GM10847 (cell line): ENCODE measurements at regions not wholly inside any gene's neighbourhood (a gene's known extent, or its start where the extent isn't known, plus 50 kb on each side); places are given as distances from the start of the nearest gene placed in this dataset.

Experiments
- POLR2A ChIP-seq: IDR thresholded peaks from 2 replicates; pipeline ENCODE4 v1.6.1; 2011; ENCODE audit not compliant: insufficient read length; ENCODE audit errors: extremely low read depth

DNA sequence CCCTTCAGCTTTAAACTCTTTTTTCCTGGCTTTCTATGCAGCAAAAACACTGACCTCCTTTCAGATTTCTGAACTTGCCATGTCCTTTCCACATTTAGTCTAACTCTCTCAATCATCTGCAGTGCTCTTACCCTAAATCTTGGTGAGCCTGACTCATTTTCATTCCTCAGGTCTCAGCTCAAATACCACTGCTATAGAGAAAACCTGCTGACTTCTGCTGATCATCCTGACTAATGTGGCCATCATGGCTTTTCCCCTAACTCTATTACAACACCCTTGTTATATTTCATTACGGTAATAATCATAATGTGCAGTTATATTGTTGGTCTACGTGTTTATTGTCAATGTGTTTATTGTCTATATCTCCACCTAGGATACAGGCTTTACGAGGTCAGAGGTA lies 207.3 kb upstream of the OR4E1 start:
- no peak for TF ChIP-seq POLR2A

DNA sequence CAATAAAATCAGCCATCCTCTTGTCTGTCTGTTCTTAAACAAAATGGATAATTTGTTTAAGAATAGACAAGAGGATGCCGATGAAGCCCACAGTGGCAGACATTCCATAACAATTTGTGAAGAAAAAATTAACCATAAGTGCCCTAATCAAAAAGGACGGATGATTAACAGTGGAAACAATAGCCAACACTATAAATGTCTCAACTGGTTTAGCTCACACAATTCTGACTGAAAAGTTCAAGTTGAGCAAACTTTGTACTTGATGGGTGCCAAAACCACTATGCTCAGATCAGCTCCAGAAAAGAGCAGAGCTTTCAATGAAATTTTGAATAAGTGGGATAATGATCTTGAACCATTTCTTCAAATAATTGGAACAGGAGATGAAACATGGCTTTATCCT lies 202.2 kb upstream of the OR4E1 start:
- TF ChIP-seq POLR2A = no peak

DNA sequence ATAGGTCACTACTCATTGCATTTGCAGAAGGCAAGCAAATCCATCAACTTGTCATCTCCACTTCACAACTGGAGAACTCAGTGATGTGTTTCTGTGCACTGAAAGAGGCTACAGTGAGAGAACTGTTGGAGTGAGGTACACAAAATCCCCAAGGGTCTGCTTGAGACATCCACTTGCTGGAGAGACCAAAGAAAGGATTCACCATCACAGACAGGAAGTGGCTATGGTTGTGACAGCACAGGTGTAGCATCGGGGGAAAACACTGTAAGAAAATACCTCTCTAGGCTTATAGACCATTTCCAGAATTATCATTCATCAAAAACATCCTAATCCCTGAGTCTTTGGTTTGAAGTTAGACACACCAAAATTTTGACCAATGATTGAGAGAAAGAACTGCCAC lies 201.3 kb upstream of the OR4E1 start:
- no peak for TF ChIP-seq POLR2A

DNA sequence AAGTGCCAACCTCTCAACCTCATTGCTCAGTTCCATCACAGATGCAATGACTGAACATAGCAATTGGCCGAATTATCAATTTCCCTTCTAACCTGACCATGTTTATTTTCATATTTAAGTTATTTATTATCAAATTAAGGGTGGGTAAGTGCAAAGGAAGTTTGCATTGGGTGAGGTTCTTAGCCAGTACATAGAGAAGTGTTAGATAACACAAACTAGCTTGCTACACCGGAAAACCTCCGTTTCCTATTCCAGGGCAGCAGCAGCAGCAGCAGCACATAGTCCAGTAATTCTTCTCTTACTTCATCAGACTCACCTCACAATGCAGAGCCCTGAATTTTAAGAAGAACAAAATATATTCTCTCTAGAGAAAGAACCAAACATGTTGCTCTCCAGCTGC lies 200.5 kb upstream of the OR4E1 start:
- TF ChIP-seq POLR2A = no peak

DNA sequence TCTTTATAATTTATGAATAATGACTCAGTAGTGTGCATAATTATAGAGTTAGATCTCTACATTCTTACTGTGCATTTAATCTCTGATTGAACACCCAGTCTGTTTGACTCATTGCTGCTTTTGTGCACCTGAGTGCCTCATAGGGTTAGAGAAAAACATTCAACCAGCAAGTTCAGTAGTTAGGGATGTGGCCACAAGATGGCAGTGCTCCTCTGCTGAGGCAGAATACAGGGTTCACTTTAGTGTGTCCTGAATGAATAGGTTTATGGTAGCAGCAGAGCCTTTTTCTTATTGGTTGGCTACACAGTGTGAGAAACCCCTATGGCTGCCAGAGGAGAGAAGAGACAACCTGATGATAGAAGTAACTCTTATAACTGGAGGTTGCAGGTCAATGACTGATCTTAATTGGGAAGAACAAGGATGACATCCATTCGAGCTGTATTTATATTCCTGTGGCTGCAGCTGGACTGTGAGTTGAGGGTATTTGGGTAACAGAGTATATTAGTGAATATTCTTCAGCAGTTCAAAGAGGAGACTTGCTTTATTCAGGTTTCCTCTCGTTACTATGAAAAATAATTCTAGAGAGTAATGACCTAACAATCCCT lies 194.9 kb upstream of the OR4E1 start:
- TF ChIP-seq POLR2A = no peak

DNA sequence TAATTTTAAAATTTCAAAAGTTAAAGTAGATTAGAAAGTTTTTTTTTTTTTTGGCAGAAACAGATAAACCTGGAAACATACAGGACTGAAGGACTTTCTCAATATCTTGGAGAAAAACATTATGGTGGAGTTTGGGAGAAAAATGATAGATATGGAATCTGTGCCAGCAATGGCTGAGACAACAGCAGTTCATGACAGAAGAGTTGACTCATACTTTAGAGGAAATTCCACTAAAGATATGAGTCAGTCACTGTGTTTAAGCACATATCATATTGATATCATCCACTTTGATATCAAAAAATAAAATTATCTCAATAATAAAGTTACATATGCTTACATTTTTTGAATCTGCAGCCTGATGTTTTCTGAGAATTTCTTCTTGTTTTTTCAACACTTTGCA lies 193.9 kb upstream of the OR4E1 start:
- TF ChIP-seq POLR2A = no peak

DNA sequence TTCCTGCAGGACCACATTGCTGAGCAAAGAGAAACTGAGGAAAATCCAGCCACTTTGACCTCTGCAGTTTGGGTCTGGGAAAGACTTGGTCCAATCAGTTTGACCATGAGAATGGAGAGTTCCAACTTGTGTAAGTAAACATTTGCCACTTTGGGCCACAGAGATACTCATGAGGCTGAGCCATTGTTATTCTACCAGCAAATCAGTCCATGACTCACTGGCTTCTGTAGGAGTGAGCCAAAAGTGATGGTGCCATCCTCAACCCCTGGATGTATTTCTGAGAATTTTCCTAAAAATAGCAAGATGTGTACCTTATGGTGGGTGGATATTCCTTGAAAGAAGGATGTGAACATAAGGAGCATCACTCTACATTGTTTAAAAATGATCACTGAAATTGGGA lies 192.9 kb upstream of the OR4E1 start:
- no peak for TF ChIP-seq POLR2A

DNA sequence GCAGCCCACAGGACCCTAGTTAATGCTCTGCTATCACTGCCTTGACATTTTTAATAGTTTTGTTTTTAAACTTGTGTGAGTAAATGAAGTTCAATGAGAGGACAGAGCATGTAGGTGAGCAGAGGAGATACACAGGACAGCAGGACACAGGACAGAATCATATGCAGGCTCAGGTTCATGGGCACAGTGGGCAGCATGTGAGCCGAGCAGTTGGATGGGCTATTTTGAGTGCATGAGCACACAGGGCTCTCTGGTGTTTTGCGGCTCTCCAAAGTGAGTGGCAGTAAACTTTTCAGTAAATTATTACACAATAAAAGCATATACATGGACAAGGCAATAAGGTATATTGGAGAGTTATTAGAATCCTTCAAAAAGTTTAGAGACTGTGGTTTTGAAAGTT lies 189.7 kb upstream of the OR4E1 start:
- no peak for TF ChIP-seq POLR2A

- no peak for TF ChIP-seq POLR2A
Measured at GRCh38 chr14:21861153-21861552, 187.5 kb upstream of the OR4E1 start.

DNA sequence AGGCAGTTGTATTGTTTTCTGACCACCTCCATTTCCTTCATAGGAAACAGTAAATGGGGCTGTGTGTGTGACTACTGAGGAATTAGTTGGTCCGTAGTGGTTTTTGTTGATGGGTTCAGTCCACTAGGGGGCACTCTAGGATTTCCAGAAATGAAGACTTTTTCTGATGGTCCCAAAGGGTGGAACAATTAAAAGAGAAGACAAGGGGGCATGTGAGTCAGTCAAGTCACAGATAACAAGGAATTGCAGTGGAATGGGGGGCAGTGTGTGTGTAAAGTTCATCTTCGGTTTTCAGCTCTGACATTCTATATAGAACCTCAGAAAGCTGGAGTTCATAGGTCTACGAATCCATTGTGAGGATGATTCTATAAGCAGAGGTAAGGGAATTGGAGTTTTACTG lies 186.6 kb upstream of the OR4E1 start:
- no peak for TF ChIP-seq POLR2A

DNA sequence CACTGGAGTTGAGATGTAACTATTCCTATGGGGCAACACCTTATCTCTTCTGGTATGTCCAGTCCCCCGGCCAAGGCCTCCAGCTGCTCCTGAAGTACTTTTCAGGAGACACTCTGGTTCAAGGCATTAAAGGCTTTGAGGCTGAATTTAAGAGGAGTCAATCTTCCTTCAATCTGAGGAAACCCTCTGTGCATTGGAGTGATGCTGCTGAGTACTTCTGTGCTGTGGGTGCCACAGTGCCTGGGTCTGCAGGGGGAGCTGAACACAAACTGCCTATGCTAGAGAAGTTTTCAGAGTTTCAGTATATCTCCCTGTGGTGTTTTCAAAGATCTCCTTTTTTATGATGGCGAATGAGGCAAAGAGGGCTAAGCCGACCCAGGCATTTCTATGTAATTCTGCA lies 179.2 kb upstream of the OR4E1 start:
- TF ChIP-seq POLR2A = no peak

DNA sequence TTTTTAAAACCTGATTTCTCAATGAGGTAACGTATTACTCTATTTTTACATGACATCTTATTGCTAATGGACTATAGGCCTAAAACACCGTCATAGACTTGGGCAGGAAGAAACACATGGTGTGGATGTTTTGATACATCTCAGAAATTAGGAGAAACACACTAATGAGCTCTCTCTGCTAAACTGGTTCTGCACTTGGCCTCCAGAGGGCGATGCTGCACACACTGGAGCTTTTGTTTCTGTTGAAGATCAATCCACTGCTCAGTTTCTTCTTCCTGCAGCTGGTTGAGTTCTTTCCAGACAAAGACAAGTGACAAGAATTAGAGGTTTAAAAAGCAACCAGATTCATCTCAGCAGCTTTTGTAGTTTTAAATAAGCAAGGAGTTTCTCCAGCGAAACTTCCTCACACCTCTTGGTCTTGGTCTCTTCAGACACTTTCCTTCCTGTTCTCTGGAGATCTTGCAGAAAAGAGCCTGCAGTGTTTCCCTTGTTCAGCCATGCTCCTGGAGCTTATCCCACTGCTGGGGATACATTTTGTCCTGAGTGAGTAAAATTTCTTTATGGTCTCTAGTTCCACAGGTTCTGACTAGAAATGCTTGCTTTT lies 178.5 kb upstream of the OR4E1 start:
- no peak for TF ChIP-seq POLR2A

DNA sequence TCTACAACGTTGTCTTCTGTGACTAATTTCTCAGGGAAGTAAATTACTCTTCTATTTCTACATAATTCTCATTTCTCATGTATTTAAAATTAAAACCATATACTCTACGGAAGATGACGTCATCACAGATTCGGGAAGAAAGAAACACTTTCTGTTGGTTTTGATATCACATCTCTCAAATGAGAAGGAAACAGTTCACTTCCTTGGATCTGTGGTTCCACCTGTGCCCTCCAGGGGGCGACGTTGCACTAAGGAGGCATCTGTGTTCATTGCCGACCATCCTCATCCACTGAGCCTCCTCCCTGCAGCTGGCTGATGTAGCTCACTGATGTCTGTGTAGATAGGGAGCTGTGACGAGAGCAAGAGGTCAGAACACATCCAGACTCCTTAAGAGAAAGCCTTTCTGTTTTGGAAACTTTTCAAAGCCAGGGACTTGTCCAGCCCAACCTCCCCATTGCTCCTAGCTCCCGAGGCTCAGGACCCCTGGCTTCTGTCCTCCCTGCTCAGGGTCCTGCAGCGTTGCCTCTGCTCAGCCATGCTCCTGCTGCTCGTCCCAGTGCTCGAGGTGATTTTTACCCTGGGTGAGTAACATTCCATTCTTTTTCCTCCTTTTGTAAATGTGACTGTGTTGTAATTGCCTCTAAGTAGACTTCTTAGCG lies 172.7 kb upstream of the OR4E1 start:
- TF ChIP-seq POLR2A = no peak

- no peak for TF ChIP-seq POLR2A
Measured at GRCh38 chr14:21840765-21841164, 167.1 kb upstream of the OR4E1 start.

- no peak for TF ChIP-seq POLR2A
Measured at GRCh38 chr14:21833836-21834235, 160.2 kb upstream of the OR4E1 start.

DNA sequence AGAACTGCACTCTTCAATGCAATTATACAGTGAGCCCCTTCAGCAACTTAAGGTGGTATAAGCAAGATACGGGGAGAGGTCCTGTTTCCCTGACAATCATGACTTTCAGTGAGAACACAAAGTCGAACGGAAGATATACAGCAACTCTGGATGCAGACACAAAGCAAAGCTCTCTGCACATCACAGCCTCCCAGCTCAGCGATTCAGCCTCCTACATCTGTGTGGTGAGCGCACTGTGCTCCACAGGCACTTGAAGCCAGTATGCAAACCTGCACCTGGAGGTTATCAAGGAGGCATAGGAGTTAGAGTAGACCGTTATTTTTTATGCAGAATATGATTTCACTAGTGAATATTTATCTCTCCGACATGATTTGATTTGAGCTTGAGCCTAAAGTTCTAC lies 152.2 kb upstream of the OR4E1 start:
- no peak for TF ChIP-seq POLR2A
